GM12878 (cell line): ENCODE measurements at regions not wholly inside any gene's neighbourhood (a gene's known extent, or its start where the extent isn't known, plus 50 kb on each side); places are given as distances from the start of the nearest gene placed in this dataset.

Experiments used
- ATAC-seq: fragments of 200-7000 bp; cut with Tn5 transposase; 3 replicates; pipeline ENCODE4 v1.9.1; 2020; ENCODE audit warnings: mild to moderate bottlenecking, moderate library complexity
- BruUV-seq: library from RNA; stranded (reverse); fragments of 400-500 nt; replicated peaks from 2 replicates; lab custom pipeline; 2021; lab: Mats Ljungman, UMichigan
- CTCF ChIA-PET: fragments of 300-600 bp; sonication (Branson Sonifier 250); formaldehyde crosslinking; extraction: SDS; loops from one replicate; lab custom pipeline; 2021; ENCODE audit warnings: inconsistent platforms; lab: Yijun Ruan, JAX
- POLR2A ChIA-PET: fragments of 350-600 bp; formaldehyde crosslinking; extraction: SDS; loops from one replicate; lab custom pipeline; 2021; ENCODE audit warnings: inconsistent platforms; lab: Charles Lee
- RAD21 ChIA-PET: fragments of 300-600 bp; sonication (Branson Sonifier 250); formaldehyde crosslinking; loops from one replicate; lab custom pipeline; 2023; ENCODE audit warnings: antibody characterized with exemption; ENCODE audit not compliant: unreplicated experiment; lab: Charles Lee
- SMC1A ChIA-PET: fragments of 300-600 bp; sonication (Branson Sonifier 250); formaldehyde crosslinking; loops from one replicate; lab custom pipeline; 2023; ENCODE audit not compliant: unreplicated experiment, uncharacterized antibody; lab: Charles Lee
- DNase-seq: peaks from one replicate; pipeline ENCODE4 v3.0.0-alpha.2; 2011; ENCODE audit warnings: low read depth, low spot score
- FAIRE-seq: peaks from 3 replicates; lab custom pipeline; 2011; peaks lifted over from hg19 to GRCh38; lab: Jason Lieb, UNC
- H2AFZ ChIP-seq: 2 replicates; pipeline ENCODE4 v1.6.0; 2011; ENCODE audit warnings: low read depth, low read length, control low read depth; ENCODE audit not compliant: control insufficient read depth
- H3K27ac ChIP-seq: 2 replicates; pipeline ENCODE4 v1.5.1; 2011; ENCODE audit warnings: control low read depth; ENCODE audit not compliant: control insufficient read depth, insufficient read depth
- H3K27me3 ChIP-seq, 2 experiments: replicated peaks in 1 of 2; 2 replicates each; pipeline versions ENCODE4 v1.6.0 to v1.6.1; 2011; ENCODE audit warnings: low read length in 1 of 2; ENCODE audit not compliant: control insufficient read depth in 2 of 2, insufficient read depth in 2 of 2
- H3K36me3 ChIP-seq, 2 experiments: 2 replicates each; pipeline ENCODE4 v1.5.1; 2011; ENCODE audit warnings: low read length in 1 of 2; ENCODE audit not compliant: control insufficient read depth in 2 of 2, insufficient read depth in 2 of 2
- H3K4me1 ChIP-seq: 2 replicates; pipeline ENCODE4 v1.6.1; 2011; ENCODE audit warnings: mild to moderate bottlenecking, low read length, moderate library complexity, mixed read lengths; ENCODE audit not compliant: control insufficient read depth, insufficient read depth
- H3K4me2 ChIP-seq: 2 replicates; pipeline ENCODE4 v1.6.0; 2011; ENCODE audit warnings: control low read depth; ENCODE audit not compliant: control insufficient read depth, insufficient read depth
- H3K4me3 ChIP-seq: fragments of 200-600 bp; sonication (generic); 2 replicates; pipeline ENCODE4 v1.5.1; 2016
- H3K79me2 ChIP-seq: 2 replicates; pipeline ENCODE4 v1.6.0; 2011; ENCODE audit warnings: low read length; ENCODE audit not compliant: control insufficient read depth, insufficient read depth
- H3K9ac ChIP-seq: 2 replicates; pipeline ENCODE4 v1.8.0; 2011; ENCODE audit warnings: low read length, control low read depth, mixed read lengths; ENCODE audit not compliant: control insufficient read depth, insufficient read depth
- H3K9me3 ChIP-seq: replicated peaks from 3 replicates; pipeline ENCODE4 v1.5.1; 2011; ENCODE audit warnings: mild to moderate bottlenecking, low read length; ENCODE audit not compliant: control insufficient read depth, insufficient read depth
- H4K20me1 ChIP-seq: 2 replicates; pipeline ENCODE4 v1.6.0; 2011; ENCODE audit not compliant: control insufficient read depth, insufficient read depth
- ASH2L ChIP-seq: fragments of 300-600, 200-600 bp; sonication (generic); IDR thresholded peaks from 2 replicates; pipeline ENCODE4 v1.6.1; 2017; ENCODE audit warnings: low read depth, mild to moderate bottlenecking, borderline replicate concordance
- CHD1 ChIP-seq: IDR thresholded peaks from 2 replicates; pipeline ENCODE4 v1.6.1; 2012; ENCODE audit warnings: low read depth, low read length, improper control_type of control experiment
- EZH2 ChIP-seq: IDR thresholded peaks from 2 replicates; pipeline ENCODE4 v1.6.1; 2012; ENCODE audit warnings: low read depth, mild to moderate bottlenecking, control low read depth, inconsistent platforms, low read length, borderline replicate concordance; ENCODE audit not compliant: control insufficient read depth
- FOXK2 ChIP-seq: fragments of 450-650 bp; IDR thresholded peaks from 2 replicates; pipeline ENCODE4 v1.6.1; 2017; ENCODE audit warnings: mild to moderate bottlenecking, moderate library complexity
- HDAC6 ChIP-seq: fragments of 200-600 bp; sonication (generic); IDR thresholded peaks from one replicate; pipeline ENCODE4 v1.8.0; 2017; ENCODE audit warnings: antibody characterized with exemption; ENCODE audit not compliant: unreplicated experiment
- MEF2A ChIP-seq: IDR thresholded peaks from 2 replicates; pipeline ENCODE4 v1.6.1; 2011; ENCODE audit warnings: low read depth, mild to moderate bottlenecking, low read length, moderate library complexity; ENCODE audit not compliant: insufficient read depth
- MYC ChIP-seq: IDR thresholded peaks from 2 replicates; pipeline ENCODE4 v1.6.1; 2011; ENCODE audit warnings: mild to moderate bottlenecking, low read length, moderate library complexity, inconsistent platforms; ENCODE audit not compliant: insufficient read depth, insufficient replicate concordance, insufficient read length, severe bottlenecking
- NFIC ChIP-seq: IDR thresholded peaks from 2 replicates; pipeline ENCODE4 v1.6.1; 2012; ENCODE audit warnings: low read depth, mild to moderate bottlenecking, inconsistent platforms, low read length, moderate library complexity
- RAD21 ChIP-seq: IDR thresholded peaks from 2 replicates; pipeline ENCODE4 v1.6.1; 2011; ENCODE audit warnings: mild to moderate bottlenecking, low read depth, low read length, moderate library complexity; ENCODE audit not compliant: insufficient read depth
- RAD51 ChIP-seq: fragments of 450-650 bp; IDR thresholded peaks from 2 replicates; pipeline ENCODE4 v1.6.1; 2016; ENCODE audit warnings: moderate library complexity, mild to moderate bottlenecking, inconsistent platforms
- RCOR1 ChIP-seq: conservative IDR thresholded peaks from 2 replicates; pipeline ENCODE4 v1.6.1; 2012; ENCODE audit warnings: low read depth, low read length, improper control_type of control experiment
- SMAD1 ChIP-seq: fragments of 450-650 bp; IDR thresholded peaks from 2 replicates; pipeline ENCODE4 v1.6.1; 2018; ENCODE audit warnings: mild to moderate bottlenecking, low read depth; ENCODE audit not compliant: partially characterized antibody
- SREBF1 ChIP-seq: IDR thresholded peaks from 2 replicates; pipeline ENCODE4 v1.6.1; 2012; ENCODE audit warnings: mild to moderate bottlenecking, low read length
- TARDBP ChIP-seq: IDR thresholded peaks from 2 replicates; pipeline ENCODE4 v1.6.1; 2016; ENCODE audit warnings: borderline replicate concordance
- TCF12 ChIP-seq: IDR thresholded peaks from 2 replicates; pipeline ENCODE4 v1.6.1; 2011; ENCODE audit warnings: low read depth, mild to moderate bottlenecking, low read length
- TCF7 ChIP-seq: IDR thresholded peaks from 2 replicates; pipeline ENCODE4 v1.6.1; 2014; ENCODE audit warnings: antibody characterized with exemption, borderline replicate concordance
- ZNF217 ChIP-seq: fragments of 450-650 bp; IDR thresholded peaks from 2 replicates; pipeline ENCODE4 v1.6.1; 2017; ENCODE audit warnings: antibody characterized with exemption, mild to moderate bottlenecking
- WGBS: methylation state at CpG from one replicate; pipeline ENCODE4 v1.1.6; 2016; ENCODE audit warnings: low lambda C conversion rate; ENCODE audit not compliant: insufficient replicate concordance, insufficient coverage; ENCODE audit errors: missing lambda C conversion rate; 5-methylcytosine and 5-hydroxymethylcytosine counted together
- in situ Hi-C: fragments of 300-500 bp; cut with MboI; formaldehyde crosslinking; loops from 9 replicates; pipeline ENCODE4 v1.14.3; 2018; ENCODE audit warnings: mixed read lengths
- intact Hi-C: fragments of 100-400 bp; cut with micrococcal nuclease; formaldehyde crosslinking; loops from one replicate; pipeline ENCODE4 v1.14.2; 2022; ENCODE audit not compliant: unreplicated experiment
- TF ChIP-seq, protein P1 (sequence below): fragments of 150-350 bp; IDR thresholded peaks from 2 replicates; pipeline ENCODE4 v1.6.1; 2014; ENCODE audit warnings: mild to moderate bottlenecking, low read depth, low read length

GRCh38 chr16:22739077-22739476 is 74.9 kb upstream of the HS3ST2 start:
- Histone ChIP-seq H3K9ac (no peak overlapping the region), H3K36me3 (no peaks in the 10 kb centered on the region; a peak in 1 of 4 replicates), H4K20me1 (no peaks in the 10 kb centered on the region), H3K27me3 (peaks cover 0 to 4% of the 10 kb centered on the region in 2 experiments; a peak in 2 of 4 replicates), H3K4me3 (no peak overlapping the region), H3K4me1 (no peaks in the 10 kb centered on the region), H2AFZ (no peak overlapping the region), H3K9me3 (no peaks in the 10 kb centered on the region; the same call in 2 of the 3 replicates), H3K79me2 (no peaks in the 10 kb centered on the region), H3K27ac (no peak overlapping the region), H3K4me2 (no peak overlapping the region)
- POLR2A ChIA-PET, result no interaction called here
- 13% methylated on average over 3 of the region's 3 CpGs for WGBS
- CTCF ChIA-PET, result interaction anchor here (1.0 kb wide), 1 partner anchor 10 kb away, joined by 4 read pairs; no protein-coding TSS in a partner anchor
- FAIRE-seq (no peak), DNase-seq (no peak), ATAC-seq (no peak)
- TF ChIP-seq CHD1 (no peak), TARDBP (no peak), RAD21 (no peak), RCOR1 (no peak), TCF7 (no peak), EZH2 (no peak), TCF12 (no peak), ZNF217 (no peak), NFIC (no peak), MYC (no peak), HDAC6 (no peak), SREBF1 (no peak), RAD51 (no peak), FOXK2 (no peak), SMAD1 (no peak), ASH2L (no peak), MEF2A (no peak)
- TF ChIP-seq, protein P1, sequence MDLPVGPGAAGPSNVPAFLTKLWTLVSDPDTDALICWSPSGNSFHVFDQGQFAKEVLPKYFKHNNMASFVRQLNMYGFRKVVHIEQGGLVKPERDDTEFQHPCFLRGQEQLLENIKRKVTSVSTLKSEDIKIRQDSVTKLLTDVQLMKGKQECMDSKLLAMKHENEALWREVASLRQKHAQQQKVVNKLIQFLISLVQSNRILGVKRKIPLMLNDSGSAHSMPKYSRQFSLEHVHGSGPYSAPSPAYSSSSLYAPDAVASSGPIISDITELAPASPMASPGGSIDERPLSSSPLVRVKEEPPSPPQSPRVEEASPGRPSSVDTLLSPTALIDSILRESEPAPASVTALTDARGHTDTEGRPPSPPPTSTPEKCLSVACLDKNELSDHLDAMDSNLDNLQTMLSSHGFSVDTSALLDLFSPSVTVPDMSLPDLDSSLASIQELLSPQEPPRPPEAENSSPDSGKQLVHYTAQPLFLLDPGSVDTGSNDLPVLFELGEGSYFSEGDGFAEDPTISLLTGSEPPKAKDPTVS, result no peak
- intact Hi-C loops (no loop called here), in situ Hi-C loops (no loop called here)
- SMC1A ChIA-PET, result no interaction called here
- RAD21 ChIA-PET, result no interaction called here
- BruUV-seq, result no TSS peak
